Ovary (tissue), 7 donors: ENCODE measurements at regions not wholly inside any gene's neighbourhood (a gene's known extent, or its start where the extent isn't known, plus 50 kb on each side); places are given as distances from the start of the nearest gene placed in this dataset.

Experiments used
- DNase-seq, 5 donors: peaks; one replicate each; pipeline ENCODE4 v3.0.0-alpha.2; 2019 to 2020
- H3K27ac ChIP-seq, 2 donors: fragments of 200-600 bp; one replicate each; pipeline versions ENCODE4 v1.5.1 to v1.8.0; 2019 to 2022
- H3K27me3 ChIP-seq: fragments of 200-600 bp; one replicate; pipeline ENCODE4 v1.8.0; 2022
- H3K36me3 ChIP-seq: fragments of 200-600 bp; sonication (generic); one replicate; pipeline ENCODE4 v1.5.1; 2019
- H3K4me1 ChIP-seq: one replicate; pipeline ENCODE4 v1.8.1; 2013; ENCODE audit warnings: mild to moderate bottlenecking, moderate library complexity; ENCODE audit not compliant: insufficient read depth
- H3K4me3 ChIP-seq: fragments of 200-600 bp; sonication (generic); one replicate; pipeline ENCODE4 v1.5.1; 2017
- H3K9me3 ChIP-seq, 2 donors: fragments of 200-600 bp in 1 of 2; sonication (generic) in 1 of 2; one replicate each; pipeline versions ENCODE4 v1.5.1 to v1.8.1; 2013 to 2019; ENCODE audit warnings: mild to moderate bottlenecking in 1 of 2, moderate library complexity in 1 of 2
- CTCF ChIP-seq, 3 donors: fragments of 450-650 bp in 2 of 3; fragments of 200-600 bp in 1 of 3; IDR thresholded peaks; one replicate each; pipeline versions ENCODE4 v1.5.1 to v1.8.0; 2016 to 2022; ENCODE audit warnings: antibody characterized with exemption in 3 of 3, mild to moderate bottlenecking in 1 of 3
- EP300 ChIP-seq: sonication (generic); formaldehyde crosslinking; IDR thresholded peaks from one replicate; pipeline ENCODE4 v1.6.1; 2017; ENCODE audit warnings: antibody characterized with exemption
- POLR2A ChIP-seq: fragments of 450-650 bp; IDR thresholded peaks from one replicate; pipeline ENCODE4 v1.6.1; 2017; ENCODE audit warnings: antibody characterized with exemption, mild to moderate bottlenecking, moderate library complexity
- WGBS, 3 donors: extraction: QIAGEN DNeasy Blood & Tissue Kit in 1 of 3; methylation state at CpG; one replicate each; pipeline versions ENCODE4 v1.1.5 to v1.1.7; 2013 to 2017; 5-methylcytosine and 5-hydroxymethylcytosine counted together
- intact Hi-C, 4 donors: fragments of 100-400 bp; cut with DNase I; formaldehyde crosslinking; loops; one replicate each; pipeline versions ENCODE4 v1.11.0 to v1.15.1; 2022 to 2023
- donor health status: DM: no; HTN: no; CAD: no; lungs with moderate emphysema.
- donor health status: DM: no; HTN: no; CAD: no.
- donor health status: Bipolar disorder and iron deficiency.
- donor health status: DM: no; HTN: no; CAD: no.
- donor health status: DM: yes; HTN: yes; CAD: no.

- Histone ChIP-seq H3K4me3 (no peak overlapping the region), H3K27ac (no peak overlapping the region), H3K9me3 (no peaks in the 10 kb centered on the region), H3K36me3 (no peaks in the 10 kb centered on the region), H3K4me1 (no peaks in the 10 kb centered on the region), H3K27me3 (no peaks in the 10 kb centered on the region)
- 82 to 91% (median 87%) methylated on average over 3 of the region's 3 CpGs for WGBS, 3 donors
- TF ChIP-seq EP300 = no peak
- no peak for TF ChIP-seq POLR2A
- TF ChIP-seq CTCF (IDR thresholded peaks at IDR 0.05) = no peak
- no peak for DNase-seq
- intact Hi-C loops = no loop called here
These were observed 1825.7 kb upstream of the ADGRL3 start for GRCh38 chr4:59374416-59374815.

GRCh38 chr4:59380841-59381366 is 1819.2 kb upstream of the ADGRL3 start:
- no peaks in the 10 kb centered on the region for H3K4me1 ChIP-seq
- WGBS, 3 donors = 71 to 80% (median 76%) methylated on average over 2 of the region's 2 CpGs
- DNase-seq = no peak
- H3K36me3 ChIP-seq = no peaks in the 10 kb centered on the region
- no peak overlapping the region for H3K4me3 ChIP-seq
- no peak overlapping the region for H3K27ac ChIP-seq
- TF ChIP-seq POLR2A (no peak), EP300 (no peak), CTCF (IDR thresholded peaks at IDR 0.05) (no peak)
- H3K27me3 ChIP-seq = no peaks in the 10 kb centered on the region
- intact Hi-C loops = no loop called here
- H3K9me3 ChIP-seq = no peaks in the 10 kb centered on the region

GRCh38 chr4:59381591-59381990 is 1818.5 kb upstream of the ADGRL3 start:
- Histone ChIP-seq H3K4me3 (no peak overlapping the region), H3K9me3 (no peaks in the 10 kb centered on the region), H3K4me1 (no peaks in the 10 kb centered on the region), H3K27me3 (no peaks in the 10 kb centered on the region), H3K27ac (no peak overlapping the region), H3K36me3 (no peaks in the 10 kb centered on the region)
- intact Hi-C loops = no loop called here
- no peak for DNase-seq
- TF ChIP-seq EP300 (no peak), CTCF (IDR thresholded peaks at IDR 0.05) (no peak), POLR2A (no peak)
- 76 to 81% (median 80%) methylated on average over 2 of the region's 2 CpGs for WGBS, 3 donors

- Histone ChIP-seq H3K27ac (no peak overlapping the region), H3K4me1 (no peaks in the 10 kb centered on the region), H3K4me3 (no peak overlapping the region), H3K9me3 (no peaks in the 10 kb centered on the region), H3K27me3 (no peaks in the 10 kb centered on the region), H3K36me3 (no peaks in the 10 kb centered on the region)
- DNase-seq = no peak
- TF ChIP-seq CTCF (IDR thresholded peaks at IDR 0.05) (no peak), EP300 (no peak), POLR2A (no peak)
- intact Hi-C loops = no loop called here
- 68 to 72% (median 69%) methylated on average over 7 of the region's 7 CpGs for WGBS, 3 donors
These were observed 1812.1 kb upstream of the ADGRL3 start for GRCh38 chr4:59387759-59388758.
